GM23338 (cell line): ENCODE measurements at regions not wholly inside any gene's neighbourhood (a gene's known extent, or its start where the extent isn't known, plus 50 kb on each side); places are given as distances from the start of the nearest gene placed in this dataset.

ENCODE experiments used
- ATAC-seq: fragments of 200-7000 bp; cut with Tn5 transposase; 3 replicates; pipeline ENCODE4 v1.9.1; 2020
- DNase-seq: peaks from one replicate; pipeline ENCODE4 v3.0.0-alpha.2; 2015; ENCODE audit warnings: low spot score
- H2AFZ ChIP-seq: fragments of 200-600 bp; sonication (generic); 2 replicates; pipeline ENCODE4 v1.8.0; 2016; ENCODE audit warnings: antibody characterized with exemption, mild to moderate bottlenecking, moderate library complexity
- H3F3A ChIP-seq: fragments of 200-600 bp; sonication (generic); replicated peaks from 2 replicates; pipeline ENCODE4 v1.8.0; 2017; ENCODE audit warnings: antibody characterized with exemption, mixed run types, low read depth
- H3K27ac ChIP-seq: fragments of 200-600 bp; sonication (generic); 2 replicates; pipeline ENCODE4 v1.6.1; 2016; ENCODE audit warnings: low read depth
- H3K27me3 ChIP-seq: fragments of 200-600 bp; sonication (generic); 2 replicates; pipeline ENCODE4 v1.8.0; 2016; ENCODE audit warnings: mild to moderate bottlenecking, mixed run types, moderate library complexity; ENCODE audit not compliant: insufficient read depth
- H3K36me3 ChIP-seq: fragments of 200-600 bp; sonication (generic); 2 replicates; pipeline ENCODE4 v1.8.0; 2016; ENCODE audit warnings: mild to moderate bottlenecking; ENCODE audit not compliant: insufficient read depth
- H3K4me1 ChIP-seq: fragments of 200-600 bp; sonication (generic); 2 replicates; pipeline ENCODE4 v1.8.0; 2016; ENCODE audit warnings: mild to moderate bottlenecking, moderate library complexity; ENCODE audit not compliant: insufficient read depth
- H3K4me2 ChIP-seq: fragments of 200-600 bp; sonication (generic); 2 replicates; pipeline ENCODE4 v1.7.1; 2017; ENCODE audit warnings: mixed run types
- H3K4me3 ChIP-seq: fragments of 200-600 bp; sonication (generic); 2 replicates; pipeline ENCODE4 v1.6.1; 2016; ENCODE audit warnings: mixed run types
- H3K79me2 ChIP-seq: fragments of 200-600 bp; sonication (generic); replicated peaks from 2 replicates; pipeline ENCODE4 v1.8.0; 2017; ENCODE audit warnings: mild to moderate bottlenecking; ENCODE audit not compliant: insufficient read depth
- H3K9me2 ChIP-seq: fragments of 200-600 bp; sonication (generic); 2 replicates; pipeline ENCODE4 v1.8.0; 2017; ENCODE audit not compliant: insufficient read depth
- H4K20me1 ChIP-seq: fragments of 200-600 bp; sonication (generic); replicated peaks from 2 replicates; pipeline ENCODE4 v1.8.0; 2017; ENCODE audit warnings: mild to moderate bottlenecking; ENCODE audit not compliant: insufficient read depth
- H3K27ac Mint-ChIP-seq: 2 replicates; pipeline ENCODE4 v1.8.0; 2020; ENCODE audit warnings: inconsistent platforms, mild to moderate bottlenecking, moderate library complexity, mixed read lengths
- H3K27me3 Mint-ChIP-seq: 3 replicates; pipeline ENCODE4 v1.8.0; 2022; ENCODE audit warnings: low read depth, mild to moderate bottlenecking, moderate library complexity, mixed read lengths, inconsistent platforms; ENCODE audit not compliant: insufficient read depth, poor library complexity
- H3K36me3 Mint-ChIP-seq: 3 replicates; pipeline ENCODE4 v1.8.0; 2021; ENCODE audit warnings: low read depth, mild to moderate bottlenecking, inconsistent platforms, moderate library complexity, mixed read lengths
- H3K4me1 Mint-ChIP-seq: 3 replicates; pipeline ENCODE4 v1.8.0; 2020; ENCODE audit warnings: mild to moderate bottlenecking, inconsistent platforms, mixed read lengths
- H3K4me3 Mint-ChIP-seq: 3 replicates; pipeline ENCODE4 v1.8.0; 2021; ENCODE audit warnings: moderate library complexity, mild to moderate bottlenecking, inconsistent platforms, mixed read lengths
- H3K9me3 Mint-ChIP-seq: 3 replicates; pipeline ENCODE4 v1.8.0; 2020; ENCODE audit warnings: moderate library complexity, mild to moderate bottlenecking, inconsistent platforms, mixed read lengths
- CREB1 ChIP-seq: fragments of 250-450 bp; sonication (Bioruptor Pico); IDR thresholded peaks from 2 replicates; pipeline ENCODE4 v1.5.0; 2020; ENCODE audit warnings: low read depth, mild to moderate bottlenecking, moderate library complexity
- CTCF ChIP-seq, 2 experiments: fragments of 200-600 bp in 1 of 2; sonication (generic) in 1 of 2; conservative IDR thresholded peaks; 2 replicates each; pipeline versions ENCODE4 v1.5.1 to v1.6.1; 2016 to 2017; ENCODE audit warnings: antibody characterized with exemption in 2 of 2, low read depth in 2 of 2, mild to moderate bottlenecking in 2 of 2, moderate library complexity in 1 of 2
- ETS1 ChIP-seq: IDR thresholded peaks from 2 replicates; pipeline ENCODE4 v1.6.1; 2016; ENCODE audit warnings: antibody characterized with exemption
- EZH2phosphoT487 ChIP-seq: fragments of 200-600 bp; sonication (generic); IDR thresholded peaks from one replicate; pipeline ENCODE4 v1.8.1; 2018; ENCODE audit warnings: antibody characterized with exemption; ENCODE audit not compliant: unreplicated experiment
- JUNB ChIP-seq: IDR thresholded peaks from one replicate; pipeline ENCODE4 v1.6.1; 2016; ENCODE audit warnings: antibody characterized with exemption; ENCODE audit not compliant: unreplicated experiment
- NANOG ChIP-seq: IDR thresholded peaks from 2 replicates; pipeline ENCODE4 v1.6.1; 2016; ENCODE audit warnings: antibody characterized with exemption, borderline replicate concordance
- POLR2AphosphoS5 ChIP-seq: IDR thresholded peaks from 2 replicates; pipeline ENCODE4 v1.6.1; 2016; ENCODE audit warnings: antibody characterized with exemption, low read depth
- REST ChIP-seq: IDR thresholded peaks from one replicate; pipeline ENCODE4 v1.6.1; 2018; ENCODE audit warnings: antibody characterized with exemption; ENCODE audit not compliant: unreplicated experiment
- STAT1 ChIP-seq: IDR thresholded peaks from one replicate; pipeline ENCODE4 v1.6.1; 2016; ENCODE audit warnings: antibody characterized with exemption; ENCODE audit not compliant: unreplicated experiment
- ZNF114 ChIP-seq: fragments of 250-450 bp; sonication (Bioruptor Pico); IDR thresholded peaks from 2 replicates; pipeline ENCODE4 v1.5.0; 2020; ENCODE audit warnings: mild to moderate bottlenecking, moderate library complexity
- ZNF331 ChIP-seq: fragments of 250-450 bp; sonication (Bioruptor Pico); IDR thresholded peaks from 2 replicates; pipeline ENCODE4 v1.5.0; 2020; ENCODE audit warnings: low read depth, mild to moderate bottlenecking, moderate library complexity
- ZNF462 ChIP-seq: fragments of 250-450 bp; sonication (Bioruptor Pico); IDR thresholded peaks from 2 replicates; pipeline ENCODE4 v1.5.0; 2020; ENCODE audit warnings: mild to moderate bottlenecking, moderate library complexity

- no peak overlapping the region for H3K4me2 ChIP-seq
- ATAC-seq (no peak), DNase-seq (no peak)
- no peaks in the 10 kb centered on the region for H3F3A ChIP-seq
- no peak overlapping the region for H3K4me3 Mint-ChIP-seq
- no peaks in the 10 kb centered on the region for H4K20me1 ChIP-seq
- TF ChIP-seq REST (no peak), CREB1 (CRISPR knock-in tag) (no peak), JUNB (no peak), POLR2AphosphoS5 (no peak), ZNF331 (CRISPR knock-in tag) (no peak), ETS1 (no peak), EZH2phosphoT487 (no peak), STAT1 (no peak), NANOG (no peak), ZNF462 (CRISPR knock-in tag) (no peak), CTCF (conservative IDR thresholded peaks at IDR 0.05; ENCODE audit: low read depth in 2 of 2) (no peak), ZNF114 (no peak)
- H3K79me2 ChIP-seq = no peaks in the 10 kb centered on the region
- no peak overlapping the region for H3K27ac Mint-ChIP-seq
- peaks cover 2% of the 10 kb centered on the region for H3K27me3 Mint-ChIP-seq
- H3K4me1 Mint-ChIP-seq = peaks cover 4% of the 10 kb centered on the region; the same call in 2 of the 3 replicates
- 0 out of 3 replicates have a peak, but pooled peaks cover 3% of the 10 kb centered on the region for H3K9me3 Mint-ChIP-seq
- no peak overlapping the region for H2AFZ ChIP-seq
- no peaks in the 10 kb centered on the region for H3K36me3 ChIP-seq
- H3K4me1 ChIP-seq = 0 out of 2 replicates have a peak, but pooled peaks cover 8% of the 10 kb centered on the region
- H3K4me3 ChIP-seq = no peak overlapping the region
- 0 out of 2 replicates have a peak, but pooled peaks cover 3% of the 10 kb centered on the region for H3K9me2 ChIP-seq
- no peak overlapping the region for H3K27ac ChIP-seq
- no peaks in the 10 kb centered on the region for H3K36me3 Mint-ChIP-seq
- H3K27me3 ChIP-seq = no peaks in the 10 kb centered on the region
Measured at GRCh38 chr7:138395763-138396162, 64.3 kb upstream of the TRIM24 start.
